OCI-LY1 (cell line): ENCODE measurements at regions not wholly inside any gene's neighbourhood (a gene's known extent, or its start where the extent isn't known, plus 50 kb on each side); places are given as distances from the start of the nearest gene placed in this dataset.

Experiments
- H2AFZ ChIP-seq: fragments of 200-600 bp; sonication (generic), shearing (Covaris generic); 2 replicates; pipeline ENCODE4 v1.6.0; 2014; ENCODE audit warnings: antibody characterized with exemption, mild to moderate bottlenecking, low read length
- H3F3A ChIP-seq: fragments of 200-600 bp; sonication (generic), shearing (Covaris generic); 2 replicates; pipeline ENCODE4 v1.6.0; 2014; ENCODE audit warnings: mild to moderate bottlenecking, antibody characterized with exemption, low read length, moderate library complexity; ENCODE audit not compliant: insufficient read depth
- H3K27ac ChIP-seq: fragments of 200-600 bp; sonication (generic); 2 replicates; pipeline ENCODE4 v1.5.1; 2014; ENCODE audit warnings: low read length, mixed run types, mild to moderate bottlenecking, low read depth; ENCODE audit not compliant: poor library complexity, severe bottlenecking
- H3K27me3 ChIP-seq: fragments of 200-600 bp; sonication (generic); 2 replicates; pipeline ENCODE4 v1.6.0; 2014; ENCODE audit warnings: antibody characterized with exemption, mild to moderate bottlenecking, low read length, moderate library complexity; ENCODE audit not compliant: insufficient read depth
- H3K36me3 ChIP-seq: fragments of 200-600 bp; sonication (generic); 2 replicates; pipeline ENCODE4 v1.6.1; 2014; ENCODE audit warnings: mild to moderate bottlenecking, antibody characterized with exemption, low read length, moderate library complexity, mixed read lengths; ENCODE audit not compliant: insufficient read depth
- H3K4me1 ChIP-seq: fragments of 200-600 bp; sonication (generic); 2 replicates; pipeline ENCODE4 v1.5.1; 2014; ENCODE audit warnings: mild to moderate bottlenecking, low read length, moderate library complexity; ENCODE audit not compliant: insufficient read depth, severe bottlenecking
- H3K4me2 ChIP-seq: fragments of 200-600 bp; sonication (generic), shearing (Covaris generic); 2 replicates; pipeline ENCODE4 v1.6.1; 2014; ENCODE audit warnings: low read length
- H3K4me3 ChIP-seq: fragments of 200-600 bp; sonication (generic); 2 replicates; pipeline ENCODE4 v1.5.1; 2014; ENCODE audit warnings: low read length, low read depth, mild to moderate bottlenecking, mixed read lengths; ENCODE audit not compliant: poor library complexity, severe bottlenecking
- H3K79me2 ChIP-seq: fragments of 200-600 bp; shearing (Covaris generic); 2 replicates; pipeline ENCODE4 v1.6.1; 2016; ENCODE audit warnings: mixed run types, low read length, mixed read lengths; ENCODE audit not compliant: insufficient read depth
- H3K9ac ChIP-seq: fragments of 200-600 bp; sonication (generic), shearing (Covaris generic); 2 replicates; pipeline ENCODE4 v1.6.1; 2014; ENCODE audit warnings: mild to moderate bottlenecking, low read length, mixed read lengths
- H3K9me2 ChIP-seq: fragments of 200-600 bp; sonication (generic), shearing (Covaris generic); 2 replicates; pipeline ENCODE4 v1.6.1; 2014; ENCODE audit warnings: low read depth, mild to moderate bottlenecking, low read length, mixed read lengths
- H3K9me3 ChIP-seq: fragments of 200-600 bp; shearing (Covaris generic); 2 replicates; pipeline ENCODE4 v1.6.1; 2014; ENCODE audit warnings: low read length, mixed read lengths
- H4K20me1 ChIP-seq: fragments of 200-600 bp; sonication (generic), shearing (Covaris generic); 2 replicates; pipeline ENCODE4 v1.6.0; 2016; ENCODE audit warnings: mild to moderate bottlenecking, low read length; ENCODE audit not compliant: insufficient read depth
- CTCF ChIP-seq: fragments of 200-600 bp; sonication (generic), shearing (Covaris generic); IDR thresholded peaks from 2 replicates; pipeline ENCODE4 v1.5.1; 2017; ENCODE audit warnings: mild to moderate bottlenecking, antibody characterized with exemption, low read length, moderate library complexity, mixed read lengths
- EZH2 ChIP-seq: fragments of 200-600 bp; sonication (generic), shearing (Covaris generic); IDR thresholded peaks from 2 replicates; pipeline ENCODE4 v1.8.0; 2017; ENCODE audit warnings: borderline replicate concordance, mixed run types, mild to moderate bottlenecking, antibody characterized with exemption, low read length, moderate library complexity, mixed read lengths

GRCh38 chr2:65660340-65660739 is 227.9 kb upstream of the SPRED2 start:
- Histone ChIP-seq H3K27me3 (0 out of 2 replicates have a peak, but pooled peaks cover 3% of the 10 kb centered on the region), H3K9me2 (no peaks in the 10 kb centered on the region), H3K79me2 (no peaks in the 10 kb centered on the region), H3K9me3 (no peaks in the 10 kb centered on the region), H3K4me2 (no peak overlapping the region), H3K9ac (no peak overlapping the region), H3K4me3 (no peak overlapping the region), H4K20me1 (no peaks in the 10 kb centered on the region), H2AFZ (no peak overlapping the region), H3K27ac (no peak overlapping the region), H3K4me1 (no peaks in the 10 kb centered on the region), H3F3A (no peaks in the 10 kb centered on the region), H3K36me3 (no peaks in the 10 kb centered on the region)
- no peak for TF ChIP-seq CTCF
- TF ChIP-seq EZH2: no peak

- no peak overlapping the region for H3K9ac ChIP-seq
These were observed 226.5 kb upstream of the SPRED2 start for GRCh38 chr2:65658881-65659280.

GRCh38 chr2:65658266-65658665 is 225.9 kb upstream of the SPRED2 start:
- Histone ChIP-seq H3K4me3 (no peak overlapping the region), H3K4me1 (no peaks in the 10 kb centered on the region), H3F3A (no peaks in the 10 kb centered on the region), H3K27ac (no peak overlapping the region), H3K36me3 (no peaks in the 10 kb centered on the region), H2AFZ (no peak overlapping the region), H3K9ac (no peak overlapping the region), H3K27me3 (0 out of 2 replicates have a peak, but pooled peaks cover 3% of the 10 kb centered on the region), H3K9me3 (no peaks in the 10 kb centered on the region), H3K9me2 (no peaks in the 10 kb centered on the region), H3K79me2 (no peaks in the 10 kb centered on the region), H4K20me1 (no peaks in the 10 kb centered on the region), H3K4me2 (no peak overlapping the region)
- TF ChIP-seq CTCF (no peak), EZH2 (no peak)

More at GRCh38 chr2:65658881-65659280, 226.5 kb upstream of the SPRED2 start:
- H3F3A ChIP-seq: no peaks in the 10 kb centered on the region
- TF ChIP-seq CTCF: no peak
- no peak for TF ChIP-seq EZH2
- H3K79me2 ChIP-seq: no peaks in the 10 kb centered on the region
- no peak overlapping the region for H3K27ac ChIP-seq
- H3K4me3 ChIP-seq: no peak overlapping the region
- H3K4me1 ChIP-seq: no peaks in the 10 kb centered on the region
- no peak overlapping the region for H2AFZ ChIP-seq
- no peaks in the 10 kb centered on the region for H4K20me1 ChIP-seq
- 0 out of 2 replicates have a peak, but pooled peaks cover 3% of the 10 kb centered on the region for H3K27me3 ChIP-seq
- H3K9me2 ChIP-seq: no peaks in the 10 kb centered on the region
- no peak overlapping the region for H3K4me2 ChIP-seq
- H3K9me3 ChIP-seq: no peaks in the 10 kb centered on the region
- no peaks in the 10 kb centered on the region for H3K36me3 ChIP-seq
